ENCODE measurements at regions not wholly inside any gene's neighbourhood (a gene's known extent, or its start where the extent isn't known, plus 50 kb on each side); places are given as distances from the start of the nearest gene placed in this dataset.

DNA sequence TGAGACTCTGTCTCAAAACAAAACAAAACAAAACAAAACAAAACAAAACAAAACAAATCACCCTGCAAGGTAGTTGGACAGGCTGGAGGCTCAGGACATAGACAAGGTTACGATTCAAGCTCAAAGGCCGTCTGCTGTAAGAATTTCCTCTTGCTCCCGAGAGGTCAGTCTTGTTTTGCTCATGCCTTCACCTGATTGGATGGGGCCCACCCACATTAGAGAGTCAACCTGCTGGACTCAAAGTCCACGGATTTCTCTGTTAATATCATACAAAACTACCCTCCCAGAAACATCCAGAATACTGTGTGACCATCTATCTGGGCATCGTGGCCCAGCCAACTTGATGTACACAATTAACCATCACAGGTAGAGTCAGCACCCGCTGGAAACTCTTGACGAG, 330.0 kb upstream of the EEF2KMT start:
- Mint-ChIP-seq H3K27ac (ENCODE audit: unreplicated experiment) (no peak overlapping the region), H3K27me3 (ENCODE audit: unreplicated experiment) (peaks cover 76% of the 10 kb centered on the region), H3K4me1 (ENCODE audit: low read depth, unreplicated experiment) (no peaks in the 10 kb centered on the region), H3K4me3 (ENCODE audit: low read depth, unreplicated experiment) (no peak overlapping the region), H3K36me3 (ENCODE audit: insufficient read depth, unreplicated experiment) (no peaks in the 10 kb centered on the region), H3K9me3 (ENCODE audit: low read depth, unreplicated experiment) (no peaks in the 10 kb centered on the region)
- BruUV-seq (replicated peaks), result no TSS peak
- CTCF ChIA-PET, result interaction anchor here (0.6 kb wide), 1 partner anchor 380 kb away, joined by 3 read pairs; no protein-coding TSS in a partner anchor
- no peak for DNase-seq
- intact Hi-C loops (cut with micrococcal nuclease; ENCODE audit: unreplicated experiment), result no loop called here
- TF ChIP-seq, protein P1, sequence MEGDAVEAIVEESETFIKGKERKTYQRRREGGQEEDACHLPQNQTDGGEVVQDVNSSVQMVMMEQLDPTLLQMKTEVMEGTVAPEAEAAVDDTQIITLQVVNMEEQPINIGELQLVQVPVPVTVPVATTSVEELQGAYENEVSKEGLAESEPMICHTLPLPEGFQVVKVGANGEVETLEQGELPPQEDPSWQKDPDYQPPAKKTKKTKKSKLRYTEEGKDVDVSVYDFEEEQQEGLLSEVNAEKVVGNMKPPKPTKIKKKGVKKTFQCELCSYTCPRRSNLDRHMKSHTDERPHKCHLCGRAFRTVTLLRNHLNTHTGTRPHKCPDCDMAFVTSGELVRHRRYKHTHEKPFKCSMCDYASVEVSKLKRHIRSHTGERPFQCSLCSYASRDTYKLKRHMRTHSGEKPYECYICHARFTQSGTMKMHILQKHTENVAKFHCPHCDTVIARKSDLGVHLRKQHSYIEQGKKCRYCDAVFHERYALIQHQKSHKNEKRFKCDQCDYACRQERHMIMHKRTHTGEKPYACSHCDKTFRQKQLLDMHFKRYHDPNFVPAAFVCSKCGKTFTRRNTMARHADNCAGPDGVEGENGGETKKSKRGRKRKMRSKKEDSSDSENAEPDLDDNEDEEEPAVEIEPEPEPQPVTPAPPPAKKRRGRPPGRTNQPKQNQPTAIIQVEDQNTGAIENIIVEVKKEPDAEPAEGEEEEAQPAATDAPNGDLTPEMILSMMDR (IDR thresholded peaks at IDR 0.05; ENCODE audit: unreplicated experiment), result no peak

DNA sequence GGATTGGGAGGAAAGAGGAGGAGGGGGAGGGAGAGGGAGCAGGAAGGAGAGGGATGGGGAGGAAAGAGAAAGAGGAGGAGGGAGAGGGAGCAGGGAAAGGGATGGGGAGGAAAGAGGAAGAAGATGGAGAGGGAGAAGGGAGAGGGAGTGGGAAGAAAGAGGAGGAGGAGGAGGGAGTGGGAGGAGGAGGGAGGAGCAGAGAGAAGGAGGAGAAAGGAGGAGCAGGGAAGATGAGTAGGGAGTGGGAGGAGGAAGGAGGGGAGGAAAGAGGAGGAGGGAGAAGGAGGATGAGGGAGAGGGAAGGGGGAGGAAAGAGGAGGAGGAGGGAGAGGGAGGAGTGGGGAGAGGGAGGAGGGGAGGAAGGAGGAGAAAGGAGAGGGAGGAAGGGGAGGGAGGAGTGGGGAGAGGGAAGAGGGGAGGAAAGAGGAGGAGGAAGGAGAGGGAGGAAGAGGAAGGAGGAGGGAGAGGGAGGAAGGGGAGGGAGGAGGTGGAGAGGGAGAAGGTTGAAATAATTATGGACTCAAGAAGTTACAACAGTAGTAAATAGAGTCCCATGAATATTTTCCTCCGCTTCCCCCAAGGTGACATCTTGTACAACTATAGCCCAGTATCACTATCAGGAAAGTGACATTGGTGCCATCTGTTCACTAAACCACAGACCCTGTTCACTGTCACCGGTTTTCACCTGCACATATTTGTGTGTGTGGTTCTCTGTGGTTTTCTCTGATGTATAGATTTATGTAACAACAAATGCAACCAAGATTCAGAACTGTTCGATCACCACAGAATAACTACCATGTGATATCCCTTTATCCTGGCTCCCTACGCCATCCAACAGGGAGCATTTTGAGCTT, 325.3 kb upstream of the EEF2KMT start:
- no peak overlapping the region for H3K4me3 Mint-ChIP-seq (ENCODE audit: low read depth, unreplicated experiment)
- CTCF ChIA-PET, result interaction anchor here (0.6 kb wide), 1 partner anchor 28 kb away, joined by 3 read pairs; no protein-coding TSS in a partner anchor
- intact Hi-C loops (cut with micrococcal nuclease; ENCODE audit: unreplicated experiment), result no loop called here
- TF ChIP-seq, protein P1 (IDR thresholded peaks at IDR 0.05; ENCODE audit: unreplicated experiment), result no peak
- BruUV-seq (replicated peaks), result no TSS peak
- H3K27me3 Mint-ChIP-seq (ENCODE audit: unreplicated experiment), result peaks cover 73% of the 10 kb centered on the region
- H3K9me3 Mint-ChIP-seq (ENCODE audit: low read depth, unreplicated experiment), result no peaks in the 10 kb centered on the region
- no peaks in the 10 kb centered on the region for H3K4me1 Mint-ChIP-seq (ENCODE audit: low read depth, unreplicated experiment)
- no peaks in the 10 kb centered on the region for H3K36me3 Mint-ChIP-seq (ENCODE audit: insufficient read depth, unreplicated experiment)
- no peak for DNase-seq
- no peak overlapping the region for H3K27ac Mint-ChIP-seq (ENCODE audit: unreplicated experiment)

GRCh38 chr16:5422047-5422446, 324.5 kb upstream of the EEF2KMT start:
- no peaks in the 10 kb centered on the region for H3K4me1 Mint-ChIP-seq (ENCODE audit: low read depth, unreplicated experiment)
- intact Hi-C loops (cut with micrococcal nuclease; ENCODE audit: unreplicated experiment), result no loop called here
- TF ChIP-seq, protein P1 (IDR thresholded peaks at IDR 0.05; ENCODE audit: unreplicated experiment), result no peak
- CTCF ChIA-PET, result no interaction called here
- H3K36me3 Mint-ChIP-seq (ENCODE audit: insufficient read depth, unreplicated experiment), result no peaks in the 10 kb centered on the region
- H3K27me3 Mint-ChIP-seq (ENCODE audit: unreplicated experiment), result peaks cover 73% of the 10 kb centered on the region
- no peak for DNase-seq
- no peak overlapping the region for H3K4me3 Mint-ChIP-seq (ENCODE audit: low read depth, unreplicated experiment)
- H3K9me3 Mint-ChIP-seq (ENCODE audit: low read depth, unreplicated experiment), result no peaks in the 10 kb centered on the region
- H3K27ac Mint-ChIP-seq (ENCODE audit: unreplicated experiment), result no peak overlapping the region
- no TSS peak for BruUV-seq (replicated peaks)

DNA sequence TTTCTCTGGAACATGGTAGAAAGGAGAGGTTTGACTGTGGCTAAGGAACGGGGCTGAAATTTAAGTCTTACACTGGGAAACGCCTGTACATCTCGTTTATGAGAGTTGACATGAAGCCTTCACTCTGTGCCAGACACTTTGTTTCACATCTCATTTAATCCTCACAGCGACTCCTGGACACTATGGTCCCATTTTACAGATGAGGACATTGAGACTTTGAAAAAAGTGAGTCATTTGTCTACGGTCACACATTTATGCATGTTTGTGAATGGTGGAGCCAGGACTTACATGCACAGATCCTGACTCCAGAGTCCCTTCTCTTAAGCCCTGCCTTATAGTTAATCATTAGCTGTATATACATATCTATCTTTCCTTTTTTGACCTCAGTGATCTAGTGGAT, 318.4 kb upstream of the EEF2KMT start:
- Mint-ChIP-seq H3K36me3 (ENCODE audit: insufficient read depth, unreplicated experiment) (no peaks in the 10 kb centered on the region), H3K4me1 (ENCODE audit: low read depth, unreplicated experiment) (no peaks in the 10 kb centered on the region), H3K27ac (ENCODE audit: unreplicated experiment) (no peak overlapping the region), H3K27me3 (ENCODE audit: unreplicated experiment) (peaks cover 72% of the 10 kb centered on the region), H3K4me3 (ENCODE audit: low read depth, unreplicated experiment) (no peak overlapping the region), H3K9me3 (ENCODE audit: low read depth, unreplicated experiment) (peaks cover 4% of the 10 kb centered on the region)
- TF ChIP-seq, protein P1 (IDR thresholded peaks at IDR 0.05; ENCODE audit: unreplicated experiment), result no peak
- CTCF ChIA-PET, result no interaction called here
- BruUV-seq (replicated peaks), result no TSS peak
- no peak for DNase-seq
- intact Hi-C loops (cut with micrococcal nuclease; ENCODE audit: unreplicated experiment), result no loop called here

All from Calu3 (cell line).